Heart right ventricle (tissue), 16 donors: ENCODE measurements at regions not wholly inside any gene's neighbourhood (a gene's known extent, or its start where the extent isn't known, plus 50 kb on each side); places are given as distances from the start of the nearest gene placed in this dataset.

Source experiments
- ATAC-seq, 8 donors: fragments of 200-7000 bp; cut with Tn5 transposase; one replicate each; pipeline ENCODE4 v1.9.1; 2020; ENCODE audit warnings: mild to moderate bottlenecking in 8 of 8, moderate library complexity in 8 of 8, moderate number of reproducible peaks in 1 of 8
- DNase-seq, 2 donors: peaks; one replicate each; pipeline ENCODE4 v3.0.0-alpha.2; 2020
- H3K27ac ChIP-seq, 10 donors: fragments of 200-600 bp; sonication (generic) in 2 of 10; one replicate each; pipeline versions ENCODE4 v1.5.0 to v1.8.0; 2020 to 2022; ENCODE audit warnings: mild to moderate bottlenecking in 3 of 10
- H3K27me3 ChIP-seq, 7 donors: fragments of 200-600 bp; one replicate each; pipeline ENCODE4 v1.8.0; 2021 to 2022; ENCODE audit warnings: mild to moderate bottlenecking in 2 of 7
- H3K36me3 ChIP-seq, 9 donors: fragments of 200-600 bp; sonication (generic) in 1 of 9; one replicate each; pipeline versions ENCODE4 v1.5.0 to v1.8.0; 2020 to 2022; ENCODE audit warnings: mild to moderate bottlenecking in 2 of 9
- H3K4me1 ChIP-seq, 9 donors: fragments of 200-600 bp; sonication (generic) in 1 of 9; one replicate each; pipeline versions ENCODE4 v1.5.0 to v1.8.0; 2020 to 2022; ENCODE audit warnings: mild to moderate bottlenecking in 4 of 9
- H3K4me3 ChIP-seq, 10 donors: fragments of 200-600 bp; sonication (generic) in 2 of 10; one replicate each; pipeline versions ENCODE4 v1.5.0 to v1.8.0; 2020 to 2022; ENCODE audit warnings: mild to moderate bottlenecking in 7 of 10, moderate library complexity in 2 of 10
- H3K9me3 ChIP-seq, 11 donors: fragments of 200-600 bp in 10 of 11; sonication (generic) in 2 of 11; one replicate each; pipeline versions ENCODE4 v1.5.0 to v1.8.0; 2013 to 2022; ENCODE audit warnings: mild to moderate bottlenecking in 2 of 11, control low read depth in 1 of 11, moderate library complexity in 1 of 11
- WGBS, 2 donors: extraction: QIAGEN DNeasy Blood & Tissue Kit; methylation state at CpG; one replicate each; pipeline ENCODE4 v1.1.7; 2013; ENCODE audit warnings: inconsistent platforms in 1 of 2; 5-methylcytosine and 5-hydroxymethylcytosine counted together
- intact Hi-C, 10 donors: fragments of 100-400 bp; cut with DNase I; formaldehyde crosslinking; loops; one replicate each; pipeline versions ENCODE4 v1.11.1 to v1.14.2; 2022
- TF ChIP-seq, protein P1 (sequence below), 9 donors: fragments of 200-600 bp; sonication (generic) in 2 of 9; IDR thresholded peaks; one replicate each; pipeline versions ENCODE4 v1.5.0 to v1.8.0; 2021 to 2022; ENCODE audit warnings: antibody characterized with exemption in 9 of 9, mild to moderate bottlenecking in 5 of 9, moderate library complexity in 1 of 9
- donor health status: Arrhythmogenic right ventricular cardiomyopathy.
- donor health status: ischemic (EF 13 %, LVEDD 7.1; RV severe dilation, severe dysfunction).
- donor health status: healthy with polysubstance abuse.
- donor health status: DM: no; HTN: yes; CAD: no.
- donor health status: DM: no; HTN: no; CAD: no.
- donor health status: ischemic (EF 25% LVEDD 6.9; RV normal size, moderate dysfunction).
- donor health status: ischemic (EF 25% LVEDD 5.7; RV mildly dilated, moderate dysfunction).
- donor health status: healthy.
- donor health status: DM: yes; HTN: yes; CAD: no.
- donor health status: Ischemic cardiomyopathy.
- donor health status: ischemic (EF 35%, LVEDD 5.7; RV mildly dilated, moderate dysfunction).
- donor health status: nonischemic (EF 11% LVEDD 7.7; RV severe dilation, severe dysfunction).
- donor health status: DM: yes; HTN: yes; CAD: no.
- donor health status: PGD.
- donor health status: ischemic (EF 29% LVEDD 5.4; RV normal size, mild dysfunction).
- donor health status: nonischemic (EF 23%, LVEDD 6.1; RV moderate dilation, normal function).

DNA sequence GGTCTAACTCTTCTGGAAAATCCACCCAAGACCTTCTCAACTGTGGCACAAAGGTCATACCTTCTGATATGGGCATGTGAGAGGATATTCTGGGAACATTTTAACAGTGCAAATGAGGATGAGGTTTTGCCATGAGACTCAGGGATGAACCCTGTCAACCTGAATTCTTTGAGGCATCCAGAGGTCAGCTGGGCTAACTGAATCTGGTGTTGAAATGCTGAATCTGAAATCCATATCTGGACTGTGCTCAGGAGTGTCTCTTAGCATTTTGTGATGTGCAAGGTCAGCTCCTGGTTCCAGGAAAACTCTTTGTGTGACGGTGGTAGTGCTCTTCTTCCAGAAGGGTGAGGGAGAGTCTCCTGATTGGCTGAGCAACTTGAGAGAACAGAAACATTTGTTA is 276.0 kb upstream of the SALL1 start:
- TF ChIP-seq, protein P1, sequence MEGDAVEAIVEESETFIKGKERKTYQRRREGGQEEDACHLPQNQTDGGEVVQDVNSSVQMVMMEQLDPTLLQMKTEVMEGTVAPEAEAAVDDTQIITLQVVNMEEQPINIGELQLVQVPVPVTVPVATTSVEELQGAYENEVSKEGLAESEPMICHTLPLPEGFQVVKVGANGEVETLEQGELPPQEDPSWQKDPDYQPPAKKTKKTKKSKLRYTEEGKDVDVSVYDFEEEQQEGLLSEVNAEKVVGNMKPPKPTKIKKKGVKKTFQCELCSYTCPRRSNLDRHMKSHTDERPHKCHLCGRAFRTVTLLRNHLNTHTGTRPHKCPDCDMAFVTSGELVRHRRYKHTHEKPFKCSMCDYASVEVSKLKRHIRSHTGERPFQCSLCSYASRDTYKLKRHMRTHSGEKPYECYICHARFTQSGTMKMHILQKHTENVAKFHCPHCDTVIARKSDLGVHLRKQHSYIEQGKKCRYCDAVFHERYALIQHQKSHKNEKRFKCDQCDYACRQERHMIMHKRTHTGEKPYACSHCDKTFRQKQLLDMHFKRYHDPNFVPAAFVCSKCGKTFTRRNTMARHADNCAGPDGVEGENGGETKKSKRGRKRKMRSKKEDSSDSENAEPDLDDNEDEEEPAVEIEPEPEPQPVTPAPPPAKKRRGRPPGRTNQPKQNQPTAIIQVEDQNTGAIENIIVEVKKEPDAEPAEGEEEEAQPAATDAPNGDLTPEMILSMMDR (IDR thresholded peaks at IDR 0.05), result no peak
- WGBS, 2 donors, result 15 to 17% methylated on average over 1 of the region's 1 CpG
- no peak overlapping the region for H3K27ac ChIP-seq
- H3K27me3 ChIP-seq, result peaks cover 0 to 8% (median 0%) of the 10 kb centered on the region in 7 donors
- H3K36me3 ChIP-seq, result no peaks in the 10 kb centered on the region
- H3K9me3 ChIP-seq, result peaks cover 0 to 4% (median 0%) of the 10 kb centered on the region in 11 donors
- H3K4me3 ChIP-seq, result no peak overlapping the region
- ATAC-seq (no peak), DNase-seq (no peak)
- intact Hi-C loops, result no loop called here
- no peaks in the 10 kb centered on the region for H3K4me1 ChIP-seq

DNA sequence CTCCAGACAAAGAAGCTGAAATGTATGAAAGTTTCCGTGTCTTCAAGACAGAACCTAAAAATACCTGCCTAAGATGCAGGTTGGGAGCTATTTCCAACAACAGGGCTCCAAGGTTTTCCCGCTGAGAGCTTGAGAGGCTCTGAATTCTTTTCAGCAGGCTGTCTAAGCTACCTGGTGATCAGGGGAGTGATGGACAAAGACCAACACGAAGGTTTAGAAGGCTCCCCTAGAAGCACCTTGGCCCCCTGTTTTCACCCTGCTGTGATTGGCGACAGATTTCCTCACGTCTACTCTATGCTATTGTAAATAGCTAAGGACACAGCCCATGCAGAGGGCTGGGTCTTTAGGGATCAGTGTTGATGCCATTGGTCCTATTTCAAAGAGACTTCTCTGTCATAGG is 275.2 kb upstream of the SALL1 start:
- TF ChIP-seq, protein P1 (IDR thresholded peaks at IDR 0.05), result no peak
- no peaks in the 10 kb centered on the region for H3K36me3 ChIP-seq
- ATAC-seq, result no peak
- 18% methylated on average over 5 of the region's 5 CpGs for WGBS, 2 donors
- intact Hi-C loops, result no loop called here
- DNase-seq, result no peak
- peaks cover 0 to 8% (median 0%) of the 10 kb centered on the region in 7 donors for H3K27me3 ChIP-seq
- no peaks in the 10 kb centered on the region for H3K4me1 ChIP-seq
- no peak overlapping the region for H3K4me3 ChIP-seq
- peaks cover 0 to 4% (median 0%) of the 10 kb centered on the region in 11 donors for H3K9me3 ChIP-seq
- H3K27ac ChIP-seq, result no peak overlapping the region

- WGBS, 2 donors, result 45 to 47% methylated on average over 2 of the region's 2 CpGs
- Histone ChIP-seq H3K27ac (no peak overlapping the region), H3K36me3 (no peaks in the 10 kb centered on the region), H3K9me3 (no peaks in the 10 kb centered on the region), H3K4me3 (no peak overlapping the region), H3K4me1 (no peaks in the 10 kb centered on the region), H3K27me3 (peaks cover 0 to 4% (median 0%) of the 10 kb centered on the region in 7 donors)
- no peak for DNase-seq
- intact Hi-C loops, result no loop called here
- TF ChIP-seq, protein P1 (IDR thresholded peaks at IDR 0.05), result no peak
- no peak for ATAC-seq
Measured at GRCh38 chr16:51420247-51420646, 269.2 kb upstream of the SALL1 start.

GRCh38 chr16:51419768-51420167 is 268.7 kb upstream of the SALL1 start:
- Histone ChIP-seq H3K36me3 (no peaks in the 10 kb centered on the region), H3K4me1 (no peaks in the 10 kb centered on the region), H3K9me3 (no peaks in the 10 kb centered on the region), H3K27ac (no peak overlapping the region), H3K4me3 (no peak overlapping the region), H3K27me3 (peaks cover 0 to 6% (median 0%) of the 10 kb centered on the region in 7 donors)
- DNase-seq (no peak), ATAC-seq (no peak)
- TF ChIP-seq, protein P1 (IDR thresholded peaks at IDR 0.05), result no peak
- WGBS, 2 donors, result 37 to 44% methylated on average over 2 of the region's 2 CpGs
- intact Hi-C loops, result no loop called here
